Iris pigment epithelial cell (primary cell): ENCODE measurements at regions not wholly inside any gene's neighbourhood (a gene's known extent, or its start where the extent isn't known, plus 50 kb on each side); places are given as distances from the start of the nearest gene placed in this dataset.
"Not testable (repeated sequence)": the region's sequence is repeated elsewhere in the genome, so short reads cannot be mapped to it uniquely, and the experiment has no call there.

Experiments
- DNase-seq: peaks from one replicate; pipeline ENCODE4 v3.0.0-alpha.2; 2011; ENCODE audit warnings: low read depth

- DNase-seq, result peak; percentile 41
Measured at GRCh38 chr7:93048136-93048930, 69.4 kb downstream of the SAMD9 start.

DNA sequence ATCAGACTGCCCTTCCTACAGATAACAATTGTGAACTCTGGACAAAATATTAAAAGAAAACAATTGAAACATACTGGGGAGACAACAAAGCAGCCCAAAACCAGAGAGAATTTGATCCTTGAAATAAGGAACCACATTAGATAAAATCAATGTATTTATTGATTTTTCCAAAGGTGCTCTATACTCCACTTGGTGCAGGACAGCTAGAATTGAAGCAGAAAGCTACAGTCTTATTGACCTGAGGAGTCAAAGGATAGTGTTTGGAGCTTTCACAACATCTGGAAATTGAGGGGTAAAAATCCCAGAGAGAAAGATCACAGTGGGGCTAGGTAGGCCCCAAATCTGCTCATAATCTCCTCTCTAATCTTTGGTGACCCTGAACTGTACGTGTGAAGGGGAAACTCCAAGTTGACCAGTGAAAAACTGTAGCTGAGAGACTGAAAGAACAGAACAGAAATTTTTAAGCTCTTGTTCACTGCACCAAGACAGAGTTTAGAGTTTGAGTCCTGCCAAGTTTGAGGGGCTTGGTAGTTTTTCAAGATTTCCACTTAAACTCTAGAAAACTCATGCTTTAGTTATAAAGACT lies 70.2 kb downstream of the SAMD9 start:
- DNase-seq, result no peak

- DNase-seq, result no peak
Measured at GRCh38 chr7:93046641-93047040, 71.1 kb downstream of the SAMD9 start.

GRCh38 chr7:93044147-93044810 lies 73.5 kb downstream of the SAMD9 start:
- DNase-seq, result peak; percentile 74

GRCh38 chr7:93043385-93043985 lies 74.3 kb downstream of the SAMD9 start:
- DNase-seq, result peak; percentile 91

DNA sequence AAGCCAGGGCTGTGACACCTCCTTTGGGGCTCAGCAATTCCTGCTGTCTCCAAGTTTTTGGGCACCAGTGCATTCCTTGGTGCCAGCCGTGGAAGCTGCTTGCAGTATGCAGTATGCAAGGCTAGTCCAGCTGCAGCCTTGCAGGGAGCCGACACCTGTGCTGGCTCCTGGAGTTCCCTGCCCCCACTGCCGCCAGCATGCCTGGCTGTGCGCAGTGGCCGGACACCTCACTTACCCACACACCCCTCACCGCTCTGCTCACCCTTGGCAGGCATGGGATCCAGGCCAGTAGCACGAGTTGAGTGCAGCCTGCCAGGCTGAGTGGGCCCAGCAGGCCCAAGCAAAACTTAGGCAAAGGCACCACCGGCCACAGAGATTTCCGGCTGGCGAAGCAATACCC lies 77.4 kb downstream of the SAMD9 start:
- no peak for DNase-seq

GRCh38 chr7:93039786-93040185 lies 78.0 kb downstream of the SAMD9 start:
- DNase-seq, result no peak

GRCh38 chr7:93039282-93039681 lies 78.5 kb downstream of the SAMD9 start:
- DNase-seq, result no peak

DNA sequence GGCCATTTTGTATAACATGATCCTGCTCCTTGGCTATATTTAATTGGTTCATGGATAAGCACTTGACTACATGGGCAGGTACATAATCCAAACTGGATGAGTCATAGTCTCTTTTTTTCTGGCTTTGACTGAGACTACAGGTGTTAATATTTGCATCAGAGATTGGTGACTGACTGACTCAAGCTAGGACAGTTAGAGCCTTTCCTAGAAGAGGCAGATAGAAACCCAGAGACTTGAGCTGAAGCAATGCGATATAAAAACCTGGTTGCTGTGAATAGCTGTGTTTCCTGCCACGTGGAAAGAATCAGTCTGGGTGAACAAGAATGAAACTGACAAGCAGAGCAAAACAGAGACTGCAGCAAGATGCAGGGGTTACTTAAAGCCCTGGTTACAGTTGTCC lies 81.0 kb downstream of the SAMD9 start:
- DNase-seq, result no peak

GRCh38 chr7:93036149-93036640 lies 81.6 kb downstream of the SAMD9 start:
- no peak for DNase-seq

DNA sequence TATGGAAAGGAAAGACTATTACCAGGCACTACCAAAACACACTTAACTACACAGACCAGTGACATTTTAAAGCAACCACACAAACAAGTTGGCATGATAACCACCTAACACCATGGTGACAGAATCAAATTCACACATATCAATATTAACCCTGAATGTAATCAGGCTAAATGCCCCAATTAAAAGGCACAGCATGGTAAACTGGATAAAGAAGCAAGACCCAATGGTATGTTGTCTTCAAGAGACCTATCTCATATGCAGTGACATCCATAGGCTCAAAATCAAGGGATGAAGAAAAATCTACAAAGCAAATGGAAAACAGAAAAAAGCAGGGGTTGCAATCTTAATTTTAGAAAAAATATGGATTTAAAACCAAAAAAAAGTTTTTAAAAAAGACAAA lies 86.0 kb downstream of the SAMD9 start:
- DNase-seq, result no peak

DNA sequence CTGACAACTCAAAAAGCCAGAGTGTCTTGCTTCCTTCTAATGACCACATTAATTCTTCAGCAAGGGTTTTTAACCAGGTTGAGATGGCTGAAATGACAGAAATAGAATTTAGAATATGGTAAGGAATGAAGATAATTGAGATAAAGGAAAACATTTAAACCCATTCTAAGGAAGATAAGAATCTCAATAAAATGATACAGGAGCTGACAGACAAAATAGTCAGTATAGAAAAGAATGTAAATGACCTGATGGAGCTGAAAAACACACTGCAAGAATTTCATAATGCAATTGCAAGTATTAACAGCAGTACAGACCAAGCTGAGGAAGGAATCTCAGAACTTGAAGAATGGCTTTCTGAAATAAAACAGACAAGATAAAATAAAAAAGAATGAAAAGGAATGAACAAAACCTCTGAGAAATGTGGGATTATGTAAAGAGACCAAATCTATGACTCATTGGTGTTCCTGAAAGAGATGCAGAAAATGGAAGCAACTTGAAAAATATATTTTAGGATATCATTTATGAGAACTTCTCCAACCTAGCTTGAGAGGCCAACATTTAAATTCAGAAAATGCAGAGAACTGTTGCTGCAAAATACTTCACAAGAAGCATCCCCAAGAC lies 87.1 kb downstream of the SAMD9 start:
- DNase-seq, result peak; percentile 31

DNA sequence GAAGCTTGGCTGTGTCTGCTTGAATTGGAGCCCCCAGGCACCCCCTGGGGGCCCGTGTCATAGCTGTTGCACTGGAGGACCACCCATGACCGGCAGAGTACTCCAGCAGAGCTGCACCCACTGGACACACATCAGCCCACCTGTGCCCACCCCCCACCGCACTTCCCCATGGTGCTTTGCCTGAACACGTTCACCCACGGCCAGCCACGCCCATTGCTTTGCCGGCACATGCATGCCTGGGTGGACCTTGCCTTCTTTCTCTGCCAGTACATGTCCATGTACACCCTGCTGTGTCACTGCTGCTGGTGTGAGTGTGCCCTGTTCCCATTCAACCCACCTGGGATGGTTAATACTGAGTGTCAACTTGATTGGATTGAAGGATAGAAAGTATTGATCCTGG lies 88.7 kb downstream of the SAMD9 start:
- no peak for DNase-seq

DNA sequence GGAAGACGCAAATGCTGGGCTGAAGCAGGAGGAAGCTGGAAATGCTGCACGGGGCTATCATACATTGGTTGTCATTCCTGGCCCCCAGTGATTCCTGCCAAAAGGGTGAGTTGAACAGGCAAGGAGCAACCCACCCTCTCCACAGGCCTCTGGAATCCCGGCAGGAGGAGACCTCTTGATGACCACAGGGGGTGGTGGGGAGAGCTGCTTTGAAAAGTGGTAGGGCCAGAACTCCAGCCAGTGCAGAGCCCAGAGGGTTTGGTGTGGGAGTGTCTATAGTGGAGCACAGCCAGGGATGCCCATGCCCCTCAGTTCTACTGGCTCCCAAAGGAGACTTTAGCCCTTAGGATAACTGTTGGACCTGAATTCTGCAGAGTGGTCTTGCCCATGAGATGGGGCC lies 89.2 kb downstream of the SAMD9 start:
- no peak for DNase-seq

DNA sequence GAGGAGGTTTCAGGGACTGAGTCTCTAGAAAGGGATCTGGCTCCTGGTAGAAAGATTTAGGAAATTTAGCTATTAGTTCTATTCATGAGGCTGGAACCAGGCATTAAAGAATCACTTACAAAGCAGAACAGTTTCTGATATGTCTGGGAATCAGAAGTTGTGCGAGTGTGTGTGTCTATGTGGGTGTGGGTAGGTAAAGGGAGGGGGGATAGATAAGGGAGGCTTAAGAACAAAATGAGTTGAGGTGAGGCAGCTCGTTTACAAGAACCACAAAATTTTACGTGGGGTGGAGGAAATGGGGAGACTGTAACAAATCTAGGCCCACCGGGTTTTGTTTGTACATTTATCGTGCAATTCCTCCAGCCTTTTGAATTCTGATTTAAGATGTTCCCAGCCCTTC lies 90.7 kb downstream of the SAMD9 start:
- no peak for DNase-seq

- DNase-seq, result no peak
Measured at GRCh38 chr7:93026425-93026824, 91.4 kb downstream of the SAMD9 start.

GRCh38 chr7:93025389-93025788 lies 92.4 kb downstream of the SAMD9 start:
- no peak for DNase-seq

GRCh38 chr7:93022931-93023478 lies 94.8 kb downstream of the SAMD9 start:
- not testable (repeated sequence) for DNase-seq

DNA sequence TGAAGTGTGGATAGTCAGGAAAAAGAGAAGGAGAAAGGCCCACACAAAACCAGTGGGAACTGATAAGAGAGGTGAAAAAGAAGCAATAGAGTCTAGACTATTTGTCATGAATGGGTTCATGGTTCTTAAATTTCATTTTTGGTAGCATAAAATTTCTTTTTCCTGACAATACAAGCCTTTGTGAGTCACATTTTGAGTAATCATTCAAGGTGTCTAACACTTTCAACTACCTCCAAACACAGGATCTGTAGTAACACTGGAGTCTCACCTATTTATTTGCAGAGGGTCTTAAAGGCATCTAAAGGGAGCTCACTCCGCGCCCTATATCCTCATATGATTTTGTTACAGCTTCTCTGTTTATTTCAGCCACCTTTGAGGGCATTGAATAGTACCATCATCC lies 96.0 kb downstream of the SAMD9 start:
- DNase-seq, result no peak

- no peak for DNase-seq
Measured at GRCh38 chr7:93018716-93019115, 99.1 kb downstream of the SAMD9 start.

- DNase-seq, result peak; percentile 33
Measured at GRCh38 chr7:93016681-93017381, 100.9 kb downstream of the SAMD9 start.
